ENCODE measurements at regions not wholly inside any gene's neighbourhood (a gene's known extent, or its start where the extent isn't known, plus 50 kb on each side); places are given as distances from the start of the nearest gene placed in this dataset.

- H3K36me3 Mint-ChIP-seq (ENCODE audit: low read depth), result no peaks in the 10 kb centered on the region
- DNase-seq, result no peak
- no peaks in the 10 kb centered on the region for H3K27me3 Mint-ChIP-seq
- H3K4me3 Mint-ChIP-seq, result no peak overlapping the region
- ATAC-seq, result no peak
- H3K27ac Mint-ChIP-seq, result no peak overlapping the region
- H3K9me3 ChIP-seq (ENCODE audit: control insufficient read depth, low read length, poor library complexity, severe bottlenecking), result no peaks in the 10 kb centered on the region
- H3K4me1 Mint-ChIP-seq, result no peaks in the 10 kb centered on the region
Observed at GRCh38 chr3:135364676-135365075, 569.6 kb downstream of the EPHB1 start.

DNA sequence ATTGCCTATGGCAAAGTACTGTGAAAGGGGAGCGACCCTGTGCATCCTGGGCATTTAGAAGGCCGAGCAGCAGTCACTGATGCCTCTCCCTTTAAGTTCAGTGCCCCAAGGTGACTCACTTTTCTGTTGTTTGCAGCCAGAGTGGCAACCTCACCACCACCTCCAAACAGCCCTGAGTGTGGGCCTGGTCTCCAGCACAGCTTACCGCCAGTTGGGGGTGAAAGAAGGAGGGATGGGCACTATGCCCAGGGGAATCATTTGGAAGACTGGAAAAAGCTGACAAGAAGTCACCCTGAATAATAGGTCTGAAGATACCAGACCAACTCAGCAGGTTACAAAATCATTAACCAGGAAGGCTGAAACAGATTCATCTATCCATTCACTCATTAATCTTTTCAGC is 571.8 kb downstream of the EPHB1 start:
- H3K27me3 Mint-ChIP-seq, result no peaks in the 10 kb centered on the region
- no peaks in the 10 kb centered on the region for H3K9me3 ChIP-seq (ENCODE audit: control insufficient read depth, low read length, poor library complexity, severe bottlenecking)
- H3K27ac Mint-ChIP-seq, result no peak overlapping the region
- H3K4me3 Mint-ChIP-seq, result no peak overlapping the region
- ATAC-seq (no peak), DNase-seq (no peak)
- no peaks in the 10 kb centered on the region for H3K36me3 Mint-ChIP-seq (ENCODE audit: low read depth)
- no peaks in the 10 kb centered on the region for H3K4me1 Mint-ChIP-seq

- Mint-ChIP-seq H3K36me3 (ENCODE audit: low read depth) (no peaks in the 10 kb centered on the region), H3K4me1 (no peaks in the 10 kb centered on the region), H3K27ac (no peak overlapping the region), H3K4me3 (no peak overlapping the region), H3K27me3 (no peaks in the 10 kb centered on the region)
- H3K9me3 ChIP-seq (ENCODE audit: control insufficient read depth, low read length, poor library complexity, severe bottlenecking), result no peaks in the 10 kb centered on the region
- no peak for DNase-seq
- no peak for ATAC-seq
Observed at GRCh38 chr3:135368316-135368715, 573.3 kb downstream of the EPHB1 start.

- H3K27me3 Mint-ChIP-seq, result no peaks in the 10 kb centered on the region
- no peak for DNase-seq
- no peak for ATAC-seq
- no peaks in the 10 kb centered on the region for H3K36me3 Mint-ChIP-seq (ENCODE audit: low read depth)
- no peak overlapping the region for H3K4me3 Mint-ChIP-seq
- no peaks in the 10 kb centered on the region for H3K4me1 Mint-ChIP-seq
- no peak overlapping the region for H3K27ac Mint-ChIP-seq
- no peaks in the 10 kb centered on the region for H3K9me3 ChIP-seq (ENCODE audit: control insufficient read depth, low read length, poor library complexity, severe bottlenecking)
Observed at GRCh38 chr3:135368781-135369180, 573.7 kb downstream of the EPHB1 start.

- Mint-ChIP-seq H3K36me3 (ENCODE audit: low read depth) (no peaks in the 10 kb centered on the region), H3K4me1 (no peaks in the 10 kb centered on the region), H3K27ac (no peak overlapping the region), H3K27me3 (no peaks in the 10 kb centered on the region), H3K4me3 (no peak overlapping the region)
- H3K9me3 ChIP-seq (ENCODE audit: control insufficient read depth, low read length, poor library complexity, severe bottlenecking), result no peaks in the 10 kb centered on the region
- DNase-seq, result no peak
- no peak for ATAC-seq
Observed at GRCh38 chr3:135374571-135374970, 579.5 kb downstream of the EPHB1 start.

GRCh38 chr3:135382188-135382587 is 583.3 kb upstream of the PPP2R3A start:
- no peaks in the 10 kb centered on the region for H3K36me3 Mint-ChIP-seq (ENCODE audit: low read depth)
- no peak overlapping the region for H3K27ac Mint-ChIP-seq
- no peak for ATAC-seq
- H3K4me3 Mint-ChIP-seq, result no peak overlapping the region
- H3K9me3 ChIP-seq (ENCODE audit: control insufficient read depth, low read length, poor library complexity, severe bottlenecking), result no peaks in the 10 kb centered on the region
- H3K4me1 Mint-ChIP-seq, result no peaks in the 10 kb centered on the region
- DNase-seq, result no peak
- H3K27me3 Mint-ChIP-seq, result peaks cover 5% of the 10 kb centered on the region

DNA sequence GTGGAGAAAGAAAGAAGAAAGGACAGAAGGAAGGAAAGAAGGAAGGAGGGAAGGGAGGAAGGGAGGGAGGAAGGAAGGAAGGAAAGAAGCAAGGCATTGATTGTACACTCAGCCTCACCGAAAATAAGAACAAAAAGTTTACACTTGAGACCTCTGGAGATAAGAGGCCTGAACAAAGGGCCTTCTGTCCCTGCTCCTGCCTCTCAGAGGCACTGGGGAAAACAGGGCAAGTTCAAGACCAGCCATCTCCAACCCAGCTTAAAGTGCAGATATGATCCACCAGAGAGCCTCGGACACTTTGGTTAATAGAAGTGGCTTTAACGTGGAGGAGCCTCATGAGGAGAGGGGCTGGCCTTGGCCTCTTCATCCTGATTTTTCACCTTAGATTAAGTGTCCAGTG is 582.9 kb upstream of the PPP2R3A start:
- Mint-ChIP-seq H3K4me3 (no peak overlapping the region), H3K4me1 (no peaks in the 10 kb centered on the region), H3K36me3 (ENCODE audit: low read depth) (no peaks in the 10 kb centered on the region), H3K27me3 (peaks cover 5% of the 10 kb centered on the region), H3K27ac (no peak overlapping the region)
- ATAC-seq (no peak), DNase-seq (no peak)
- H3K9me3 ChIP-seq (ENCODE audit: control insufficient read depth, low read length, poor library complexity, severe bottlenecking), result no peaks in the 10 kb centered on the region

- Mint-ChIP-seq H3K4me1 (no peaks in the 10 kb centered on the region), H3K36me3 (ENCODE audit: low read depth) (no peaks in the 10 kb centered on the region), H3K4me3 (no peak overlapping the region), H3K27me3 (peaks cover 5% of the 10 kb centered on the region), H3K27ac (no peak overlapping the region)
- ATAC-seq (no peak), DNase-seq (no peak)
- no peaks in the 10 kb centered on the region for H3K9me3 ChIP-seq (ENCODE audit: control insufficient read depth, low read length, poor library complexity, severe bottlenecking)
Observed at GRCh38 chr3:135383301-135383700, 582.2 kb upstream of the PPP2R3A start.

DNA sequence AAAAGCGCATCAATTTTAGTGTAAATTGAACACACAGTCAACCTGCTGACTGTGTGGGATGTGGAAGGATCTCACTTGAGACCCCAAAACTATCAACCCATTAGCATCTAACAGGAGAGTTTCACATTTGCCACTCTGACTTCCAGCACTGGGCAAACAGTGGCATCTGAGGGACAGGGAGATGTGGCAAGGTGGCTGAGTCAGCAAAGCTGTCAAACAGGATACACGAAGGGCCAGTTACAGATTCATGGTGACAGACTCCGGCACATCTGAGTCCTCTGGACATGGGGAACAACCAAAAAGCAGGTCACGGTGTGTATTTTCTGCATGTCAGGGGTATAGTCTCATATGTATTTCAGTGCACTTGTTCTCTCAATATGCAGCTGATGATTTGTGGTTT is 573.4 kb upstream of the PPP2R3A start:
- H3K9me3 ChIP-seq (ENCODE audit: control insufficient read depth, low read length, poor library complexity, severe bottlenecking), result no peaks in the 10 kb centered on the region
- H3K27ac Mint-ChIP-seq, result no peak overlapping the region
- no peak overlapping the region for H3K4me3 Mint-ChIP-seq
- H3K27me3 Mint-ChIP-seq, result no peaks in the 10 kb centered on the region
- ATAC-seq, result no peak
- H3K36me3 Mint-ChIP-seq (ENCODE audit: low read depth), result no peaks in the 10 kb centered on the region
- no peak for DNase-seq
- H3K4me1 Mint-ChIP-seq, result no peaks in the 10 kb centered on the region

DNA sequence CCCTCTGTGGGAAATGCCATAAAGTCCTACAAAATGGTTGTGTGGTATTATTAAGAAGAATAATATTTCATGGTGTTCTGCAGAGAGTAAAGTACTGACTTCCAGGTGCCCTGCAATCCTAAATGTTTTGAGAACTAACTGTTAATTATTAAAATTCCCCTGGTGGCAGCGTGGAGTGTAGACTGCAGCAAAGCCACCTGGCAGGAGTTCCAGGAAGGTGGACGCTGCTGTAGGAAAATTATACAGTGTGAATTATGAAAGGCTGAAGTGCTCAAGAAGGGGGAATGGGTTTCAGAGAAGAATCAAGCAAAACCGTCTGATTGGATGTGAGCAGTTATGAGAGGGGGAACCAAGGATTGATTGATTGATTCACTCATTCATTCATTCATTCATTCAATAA is 572.4 kb upstream of the PPP2R3A start:
- DNase-seq (no peak), ATAC-seq (no peak)
- no peak overlapping the region for H3K4me3 Mint-ChIP-seq
- H3K9me3 ChIP-seq (ENCODE audit: control insufficient read depth, low read length, poor library complexity, severe bottlenecking), result no peaks in the 10 kb centered on the region
- no peak overlapping the region for H3K27ac Mint-ChIP-seq
- no peaks in the 10 kb centered on the region for H3K36me3 Mint-ChIP-seq (ENCODE audit: low read depth)
- H3K4me1 Mint-ChIP-seq, result no peaks in the 10 kb centered on the region
- no peaks in the 10 kb centered on the region for H3K27me3 Mint-ChIP-seq

- ATAC-seq, result no peak
- Mint-ChIP-seq H3K36me3 (ENCODE audit: low read depth) (no peaks in the 10 kb centered on the region), H3K27me3 (no peaks in the 10 kb centered on the region)
Observed at GRCh38 chr3:135393898-135394525, 571.5 kb upstream of the PPP2R3A start.

GRCh38 chr3:135412475-135412874 is 553.1 kb upstream of the PPP2R3A start:
- ATAC-seq, result no peak
- DNase-seq, result no peak
- no peak overlapping the region for H3K4me3 Mint-ChIP-seq
- H3K36me3 Mint-ChIP-seq (ENCODE audit: low read depth), result no peaks in the 10 kb centered on the region
- no peaks in the 10 kb centered on the region for H3K27me3 Mint-ChIP-seq
- no peaks in the 10 kb centered on the region for H3K9me3 ChIP-seq (ENCODE audit: control insufficient read depth, low read length, poor library complexity, severe bottlenecking)
- H3K4me1 Mint-ChIP-seq, result no peaks in the 10 kb centered on the region
- no peak overlapping the region for H3K27ac Mint-ChIP-seq

More at GRCh38 chr3:135393898-135394525, 571.5 kb upstream of the PPP2R3A start:
- no peaks in the 10 kb centered on the region for H3K9me3 ChIP-seq (ENCODE audit: control insufficient read depth, low read length, poor library complexity, severe bottlenecking)
- Mint-ChIP-seq H3K4me1 (no peaks in the 10 kb centered on the region), H3K27ac (no peak overlapping the region), H3K4me3 (no peak overlapping the region)
- DNase-seq, result no peak

DNA sequence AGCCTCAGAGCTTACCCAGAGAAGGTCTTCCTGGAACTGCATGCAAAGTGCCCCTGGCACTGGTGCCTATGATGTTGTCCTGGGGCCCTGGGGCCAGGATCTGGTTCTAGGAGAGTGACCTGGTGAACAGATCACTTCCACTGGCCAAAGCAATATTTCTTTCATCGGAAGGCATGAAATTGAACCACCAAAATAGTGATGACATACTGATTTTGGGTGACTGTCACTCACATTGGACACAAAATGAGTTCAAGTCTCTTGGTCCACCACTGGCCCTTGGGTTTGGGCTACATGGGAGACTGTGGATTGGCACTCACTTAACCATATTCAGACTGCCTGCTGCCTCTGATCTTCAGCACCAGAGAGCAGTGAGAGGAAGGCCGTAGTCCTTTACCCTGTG is 549.3 kb upstream of the PPP2R3A start:
- H3K36me3 Mint-ChIP-seq (ENCODE audit: low read depth), result no peaks in the 10 kb centered on the region
- no peak overlapping the region for H3K4me3 Mint-ChIP-seq
- H3K4me1 Mint-ChIP-seq, result no peaks in the 10 kb centered on the region
- no peak for DNase-seq
- H3K9me3 ChIP-seq (ENCODE audit: control insufficient read depth, low read length, poor library complexity, severe bottlenecking), result no peaks in the 10 kb centered on the region
- H3K27me3 Mint-ChIP-seq, result no peaks in the 10 kb centered on the region
- H3K27ac Mint-ChIP-seq, result no peak overlapping the region
- ATAC-seq, result no peak

DNA sequence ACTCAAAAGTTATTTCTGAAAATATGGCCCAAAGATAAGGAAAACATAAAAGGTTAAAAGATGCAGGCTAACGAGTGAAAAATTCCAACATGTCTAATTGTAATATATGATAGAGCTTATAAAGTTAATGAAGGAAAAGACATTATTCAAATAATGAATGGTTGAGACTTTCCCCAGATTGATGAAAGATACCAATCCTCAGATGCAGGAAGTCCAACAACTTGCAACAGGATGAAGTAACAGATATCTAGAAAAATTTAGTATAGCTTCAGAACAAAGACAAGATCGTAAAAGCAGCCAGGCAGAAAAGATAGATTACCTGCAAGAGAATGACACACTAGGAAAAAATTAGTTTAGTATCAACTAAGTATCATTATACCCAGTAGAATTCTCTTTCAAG is 546.4 kb upstream of the PPP2R3A start:
- DNase-seq, result no peak
- Mint-ChIP-seq H3K27me3 (peaks cover 4% of the 10 kb centered on the region), H3K4me3 (no peak overlapping the region), H3K4me1 (no peaks in the 10 kb centered on the region), H3K36me3 (ENCODE audit: low read depth) (no peaks in the 10 kb centered on the region), H3K27ac (no peak overlapping the region)
- ATAC-seq, result no peak
- H3K9me3 ChIP-seq (ENCODE audit: control insufficient read depth, low read length, poor library complexity, severe bottlenecking), result no peaks in the 10 kb centered on the region
